Astrocyte of the cerebellum (primary cell): ENCODE measurements at regions not wholly inside any gene's neighbourhood (a gene's known extent, or its start where the extent isn't known, plus 50 kb on each side); places are given as distances from the start of the nearest gene placed in this dataset.
"Not testable (repeated sequence)": the region's sequence is repeated elsewhere in the genome, so short reads cannot be mapped to it uniquely, and the experiment has no call there.

ENCODE experiments used
- DNase-seq: peaks from one replicate; pipeline ENCODE4 v3.0.0-alpha.2; 2011; ENCODE audit warnings: low read depth
- H3K4me3 ChIP-seq: 2 replicates; pipeline ENCODE4 v1.5.1; 2011; ENCODE audit warnings: mild to moderate bottlenecking, low read depth, low read length, moderate library complexity
- CTCF ChIP-seq: IDR thresholded peaks from 2 replicates; pipeline ENCODE4 v1.5.1; 2012; ENCODE audit warnings: low read length, low read depth, moderate library complexity, mild to moderate bottlenecking; ENCODE audit errors: missing control alignments
- in situ Hi-C: cut with HindIII; loops from 2 replicates; pipeline ENCODE4 v1.10.0; 2017; ENCODE audit warnings: low sequenced_read_pairs

GRCh38 chr3:145013931-145014330, 1042.3 kb downstream of the DIPK2A start:
- in situ Hi-C loops = no loop called here
- DNase-seq = no peak
- H3K4me3 ChIP-seq = no peak overlapping the region
- TF ChIP-seq CTCF = no peak

- DNase-seq = peak; percentile 73
- no peak overlapping the region for H3K4me3 ChIP-seq
- TF ChIP-seq CTCF = no peak
- in situ Hi-C loops = no loop called here
Observed at GRCh38 chr3:145015253-145015652, 1043.6 kb downstream of the DIPK2A start.

GRCh38 chr3:145017959-145018358, 1046.3 kb downstream of the DIPK2A start:
- no peak for TF ChIP-seq CTCF
- in situ Hi-C loops = no loop called here
- peak; percentile 76 for DNase-seq
- no peak overlapping the region for H3K4me3 ChIP-seq

GRCh38 chr3:145022447-145022846, 1050.8 kb downstream of the DIPK2A start:
- in situ Hi-C loops = no loop called here
- TF ChIP-seq CTCF = no peak
- DNase-seq = no peak
- no peak overlapping the region for H3K4me3 ChIP-seq

GRCh38 chr3:145024700-145025099, 1053.1 kb downstream of the DIPK2A start:
- no peak for DNase-seq
- in situ Hi-C loops = no loop called here
- no peak overlapping the region for H3K4me3 ChIP-seq
- no peak for TF ChIP-seq CTCF

- in situ Hi-C loops, H3K4me3 ChIP-seq, DNase-seq: not testable (repeated sequence)
Observed at GRCh38 chr3:145027186-145027585, 1055.6 kb downstream of the DIPK2A start.

GRCh38 chr3:145032791-145033190, 1061.2 kb downstream of the DIPK2A start:
- DNase-seq = no peak
- in situ Hi-C loops = no loop called here
- no peak overlapping the region for H3K4me3 ChIP-seq
- no peak for TF ChIP-seq CTCF
